ENCODE measurements at regions not wholly inside any gene's neighbourhood (a gene's known extent, or its start where the extent isn't known, plus 50 kb on each side); places are given as distances from the start of the nearest gene placed in this dataset.

DNA sequence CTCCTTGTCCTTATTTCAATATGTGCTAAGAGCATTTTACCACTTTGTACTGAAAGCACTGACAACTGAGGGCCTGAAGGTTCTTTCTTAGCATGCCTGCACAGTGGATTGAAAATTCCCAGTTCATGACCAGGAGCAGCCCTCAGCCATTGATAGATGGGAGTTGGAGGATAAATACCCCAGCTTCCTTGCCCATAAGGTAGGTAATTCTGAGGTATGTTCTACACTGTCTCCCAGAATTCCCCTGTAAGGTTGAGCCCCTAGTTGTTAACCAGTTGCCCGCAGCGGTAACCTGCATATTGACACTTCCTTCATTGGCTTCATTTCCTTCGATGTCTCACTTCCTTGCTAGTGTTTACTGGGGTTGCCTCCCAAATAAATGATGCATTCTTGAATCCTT lies 162.0 kb downstream of the CDC5L start:
- TF ChIP-seq, protein P1, sequence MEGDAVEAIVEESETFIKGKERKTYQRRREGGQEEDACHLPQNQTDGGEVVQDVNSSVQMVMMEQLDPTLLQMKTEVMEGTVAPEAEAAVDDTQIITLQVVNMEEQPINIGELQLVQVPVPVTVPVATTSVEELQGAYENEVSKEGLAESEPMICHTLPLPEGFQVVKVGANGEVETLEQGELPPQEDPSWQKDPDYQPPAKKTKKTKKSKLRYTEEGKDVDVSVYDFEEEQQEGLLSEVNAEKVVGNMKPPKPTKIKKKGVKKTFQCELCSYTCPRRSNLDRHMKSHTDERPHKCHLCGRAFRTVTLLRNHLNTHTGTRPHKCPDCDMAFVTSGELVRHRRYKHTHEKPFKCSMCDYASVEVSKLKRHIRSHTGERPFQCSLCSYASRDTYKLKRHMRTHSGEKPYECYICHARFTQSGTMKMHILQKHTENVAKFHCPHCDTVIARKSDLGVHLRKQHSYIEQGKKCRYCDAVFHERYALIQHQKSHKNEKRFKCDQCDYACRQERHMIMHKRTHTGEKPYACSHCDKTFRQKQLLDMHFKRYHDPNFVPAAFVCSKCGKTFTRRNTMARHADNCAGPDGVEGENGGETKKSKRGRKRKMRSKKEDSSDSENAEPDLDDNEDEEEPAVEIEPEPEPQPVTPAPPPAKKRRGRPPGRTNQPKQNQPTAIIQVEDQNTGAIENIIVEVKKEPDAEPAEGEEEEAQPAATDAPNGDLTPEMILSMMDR (IDR thresholded peaks at IDR 0.05 in 8 of 11, conservative IDR thresholded peaks at IDR 0.05 in 3 of 11): no peak
- TF ChIP-seq POLR2A (IDR thresholded peaks at IDR 0.05): no peak
